CD14-positive monocyte (primary cell): ENCODE measurements at regions not wholly inside any gene's neighbourhood (a gene's known extent, or its start where the extent isn't known, plus 50 kb on each side); places are given as distances from the start of the nearest gene placed in this dataset.

Experiments used
- DNase-seq, 3 donors: peaks; one replicate each; pipeline ENCODE4 v3.0.0-alpha.2; 2011 to 2022
- H2AFZ ChIP-seq: 2 replicates; pipeline ENCODE4 v1.6.0; 2012; ENCODE audit warnings: mild to moderate bottlenecking, low read depth, low read length, inconsistent platforms; ENCODE audit not compliant: insufficient read depth, poor library complexity, severe bottlenecking
- H3K27ac ChIP-seq, 2 donors: 1 replicate in 1 of 2; 2 replicates in 1 of 2; pipeline ENCODE4 v1.5.1; 2012 to 2013; ENCODE audit warnings: low read length in 2 of 2, control low read depth in 1 of 2, inconsistent platforms in 1 of 2, low read depth in 1 of 2, mild to moderate bottlenecking in 1 of 2
- H3K27me3 ChIP-seq, 2 donors: one replicate each; pipeline versions ENCODE4 v1.6.0 to v1.6.1; 2011 to 2013; ENCODE audit warnings: low read length in 2 of 2; ENCODE audit not compliant: control insufficient read depth in 2 of 2, insufficient read depth in 2 of 2
- H3K36me3 ChIP-seq, 2 donors: replicated peaks in 1 of 2; 1 replicate in 1 of 2; 2 replicates in 1 of 2; pipeline versions ENCODE4 v1.5.1 to v1.6.1; 2012 to 2013; ENCODE audit warnings: low read length in 2 of 2, control low read depth in 1 of 2, inconsistent platforms in 1 of 2, mild to moderate bottlenecking in 1 of 2; ENCODE audit not compliant: insufficient read depth in 2 of 2, control insufficient read depth in 1 of 2
- H3K4me1 ChIP-seq, 2 donors: 1 replicate in 1 of 2; 2 replicates in 1 of 2; pipeline versions ENCODE4 v1.5.1 to v1.6.1; 2012 to 2013; ENCODE audit warnings: low read length in 2 of 2, control low read depth in 1 of 2, inconsistent platforms in 1 of 2, mild to moderate bottlenecking in 1 of 2, moderate library complexity in 1 of 2; ENCODE audit not compliant: insufficient read depth in 2 of 2, control insufficient read depth in 1 of 2
- H3K4me2 ChIP-seq: replicated peaks from 2 replicates; pipeline ENCODE3; 2012; ENCODE audit warnings: low read length, moderate library complexity, mild to moderate bottlenecking; ENCODE audit not compliant: poor library complexity, severe bottlenecking; ENCODE audit errors: extremely low read depth
- H3K4me3 ChIP-seq, 3 experiments: fragments of 200-600 bp in 1 of 3; sonication (generic) in 1 of 3; replicated peaks in 1 of 3; 1 replicate in 2 of 3; 2 replicates in 1 of 3; pipeline ENCODE4 v1.5.1; 2011 to 2013; ENCODE audit warnings: low read length in 3 of 3, mild to moderate bottlenecking in 3 of 3, control low read depth in 2 of 3, low read depth in 2 of 3, inconsistent platforms in 1 of 3, moderate library complexity in 1 of 3
- H3K79me2 ChIP-seq: 2 replicates; pipeline ENCODE4 v1.6.0; 2012; ENCODE audit warnings: mild to moderate bottlenecking, control low read depth, inconsistent platforms, low read length, moderate library complexity; ENCODE audit not compliant: insufficient read depth
- H3K9ac ChIP-seq: 2 replicates; pipeline ENCODE4 v1.6.0; 2017; ENCODE audit warnings: low read length, mild to moderate bottlenecking; ENCODE audit not compliant: insufficient read depth, poor library complexity, severe bottlenecking
- H3K9me3 ChIP-seq, 2 donors: replicated peaks in 1 of 2; 1 replicate in 1 of 2; 2 replicates in 1 of 2; pipeline versions ENCODE4 v1.5.1 to v1.6.1; 2012 to 2013; ENCODE audit warnings: low read length in 2 of 2, control low read depth in 1 of 2; ENCODE audit not compliant: control insufficient read depth in 1 of 2, insufficient read depth in 1 of 2
- H4K20me1 ChIP-seq: 2 replicates; pipeline ENCODE4 v1.6.0; 2012; ENCODE audit warnings: mild to moderate bottlenecking, low read length, control low read depth, moderate library complexity; ENCODE audit not compliant: insufficient read depth
- H3K27ac Mint-ChIP-seq, 7 donors: one replicate each; pipeline ENCODE4 v1.8.0; 2020; ENCODE audit warnings: mild to moderate bottlenecking in 7 of 7, mixed read lengths in 7 of 7, moderate library complexity in 6 of 7, inconsistent platforms in 2 of 7
- H3K27me3 Mint-ChIP-seq, 3 donors: one replicate each; pipeline ENCODE4 v1.8.0; 2021 to 2022; ENCODE audit warnings: low read depth in 3 of 3, mild to moderate bottlenecking in 3 of 3, mixed read lengths in 3 of 3, moderate library complexity in 3 of 3, inconsistent platforms in 1 of 3
- H3K36me3 Mint-ChIP-seq, 2 donors: one replicate each; pipeline ENCODE4 v1.8.0; 2020; ENCODE audit warnings: mixed read lengths in 2 of 2, inconsistent platforms in 1 of 2, mild to moderate bottlenecking in 1 of 2
- H3K4me1 Mint-ChIP-seq: one replicate; pipeline ENCODE4 v1.8.0; 2020; ENCODE audit warnings: mild to moderate bottlenecking, mixed read lengths
- H3K4me3 Mint-ChIP-seq, 2 donors: one replicate each; pipeline ENCODE4 v1.8.0; 2020; ENCODE audit warnings: mild to moderate bottlenecking in 2 of 2, mixed read lengths in 2 of 2, moderate library complexity in 1 of 2
- H3K9me3 Mint-ChIP-seq, 7 donors: one replicate each; pipeline ENCODE4 v1.8.0; 2020 to 2022; ENCODE audit warnings: mixed read lengths in 7 of 7, mild to moderate bottlenecking in 6 of 7, moderate library complexity in 6 of 7, inconsistent platforms in 2 of 7
- WGBS: methylation state at CpG from one replicate; pipeline ENCODE4 v1.1.5; 2013; ENCODE audit warnings: missing lambda C conversion rate; ENCODE audit not compliant: insufficient coverage; 5-methylcytosine and 5-hydroxymethylcytosine counted together
- intact Hi-C, 2 donors: fragments of 100-400 bp; cut with micrococcal nuclease; formaldehyde crosslinking; loops; one replicate each; pipeline versions ENCODE4 v1.15.0 to v1.15.1; 2023
- TF ChIP-seq, protein P1 (sequence below): fragments of 200-600 bp; IDR thresholded peaks from one replicate; pipeline ENCODE4 v1.8.0; 2022; ENCODE audit warnings: antibody characterized with exemption, mild to moderate bottlenecking

DNA sequence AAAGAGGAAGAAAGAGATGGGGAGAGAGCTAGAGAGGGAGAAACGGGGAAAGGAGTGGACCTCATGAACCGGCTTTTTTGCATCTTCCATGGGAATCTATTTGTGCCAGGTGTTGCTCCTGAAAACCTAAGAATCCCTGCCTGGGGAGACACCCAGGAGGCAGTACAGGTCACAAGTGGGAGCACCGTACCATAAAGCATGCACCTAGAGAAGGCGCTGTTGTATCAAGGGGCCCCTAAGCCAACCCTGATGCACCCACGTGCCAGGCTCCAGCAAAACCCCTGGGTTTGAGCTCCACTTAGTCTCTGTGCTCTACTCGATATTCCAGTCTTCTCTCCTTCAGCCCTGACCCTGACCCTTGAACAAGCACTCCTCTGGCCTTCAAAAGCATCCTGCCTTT lies 233.6 kb downstream of the RRAGC start:
- no peak overlapping the region for H3K4me3 ChIP-seq
- H3K27ac ChIP-seq, result no peak overlapping the region
- no peaks in the 10 kb centered on the region for H3K4me1 ChIP-seq
- intact Hi-C loops, result no loop called here
- H4K20me1 ChIP-seq, result no peaks in the 10 kb centered on the region
- Mint-ChIP-seq H3K27me3 (peaks cover 2 to 10% (median 2%) of the 10 kb centered on the region in 3 donors), H3K9me3 (peaks cover 0 to 8% (median 5%) of the 10 kb centered on the region in 7 donors), H3K27ac (no peak overlapping the region), H3K4me1 (no peaks in the 10 kb centered on the region), H3K4me3 (no peak overlapping the region), H3K36me3 (no peaks in the 10 kb centered on the region)
- no peak overlapping the region for H3K9ac ChIP-seq
- H3K36me3 ChIP-seq, result no peaks in the 10 kb centered on the region
- no peak overlapping the region for H2AFZ ChIP-seq
- H3K79me2 ChIP-seq, result no peaks in the 10 kb centered on the region
- H3K27me3 ChIP-seq, result peaks cover 0 to 2% of the 10 kb centered on the region in 2 donors
- DNase-seq, result no peak
- TF ChIP-seq, protein P1, sequence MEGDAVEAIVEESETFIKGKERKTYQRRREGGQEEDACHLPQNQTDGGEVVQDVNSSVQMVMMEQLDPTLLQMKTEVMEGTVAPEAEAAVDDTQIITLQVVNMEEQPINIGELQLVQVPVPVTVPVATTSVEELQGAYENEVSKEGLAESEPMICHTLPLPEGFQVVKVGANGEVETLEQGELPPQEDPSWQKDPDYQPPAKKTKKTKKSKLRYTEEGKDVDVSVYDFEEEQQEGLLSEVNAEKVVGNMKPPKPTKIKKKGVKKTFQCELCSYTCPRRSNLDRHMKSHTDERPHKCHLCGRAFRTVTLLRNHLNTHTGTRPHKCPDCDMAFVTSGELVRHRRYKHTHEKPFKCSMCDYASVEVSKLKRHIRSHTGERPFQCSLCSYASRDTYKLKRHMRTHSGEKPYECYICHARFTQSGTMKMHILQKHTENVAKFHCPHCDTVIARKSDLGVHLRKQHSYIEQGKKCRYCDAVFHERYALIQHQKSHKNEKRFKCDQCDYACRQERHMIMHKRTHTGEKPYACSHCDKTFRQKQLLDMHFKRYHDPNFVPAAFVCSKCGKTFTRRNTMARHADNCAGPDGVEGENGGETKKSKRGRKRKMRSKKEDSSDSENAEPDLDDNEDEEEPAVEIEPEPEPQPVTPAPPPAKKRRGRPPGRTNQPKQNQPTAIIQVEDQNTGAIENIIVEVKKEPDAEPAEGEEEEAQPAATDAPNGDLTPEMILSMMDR, result no peak
- 87% methylated on average over 5 of the region's 6 CpGs for WGBS
- H3K4me2 ChIP-seq, result no peak overlapping the region
- no peaks in the 10 kb centered on the region for H3K9me3 ChIP-seq

DNA sequence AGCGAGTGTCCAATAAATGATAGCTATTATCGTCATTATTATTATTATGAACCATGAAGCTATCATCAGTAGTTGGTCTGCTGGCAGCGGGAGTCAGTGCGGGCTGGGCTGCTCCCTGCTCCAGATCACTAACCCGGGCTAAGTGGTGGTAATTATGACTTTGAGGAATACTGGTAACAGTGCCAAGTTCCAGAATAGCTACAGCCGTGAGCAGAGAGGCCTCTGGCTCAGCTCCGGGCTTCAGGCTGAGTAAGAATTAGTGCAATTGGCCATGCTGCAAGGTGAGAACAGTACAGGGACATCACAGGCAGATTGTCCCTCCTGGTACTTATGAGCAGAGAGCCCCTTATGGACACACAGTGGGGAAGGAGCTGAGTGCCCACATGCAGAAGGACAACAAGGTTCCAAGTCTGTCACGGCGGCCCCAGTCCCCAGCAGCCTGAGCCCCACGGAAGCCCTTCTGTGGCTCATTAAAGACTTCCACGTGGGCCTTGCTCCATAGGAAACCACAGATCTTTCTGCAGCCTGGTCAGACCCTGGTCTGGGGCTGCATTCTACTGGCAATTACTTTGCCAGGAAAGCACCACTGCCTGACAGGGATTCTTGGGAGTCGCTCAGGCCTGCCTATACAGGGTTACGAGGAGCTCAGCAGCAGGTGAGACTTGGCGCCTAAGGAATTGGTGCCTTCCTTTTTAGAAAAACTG lies 235.1 kb downstream of the RRAGC start:
- no peak overlapping the region for H3K4me2 ChIP-seq
- H3K27me3 ChIP-seq, result peaks cover 0 to 2% of the 10 kb centered on the region in 2 donors
- H3K4me3 ChIP-seq, result no peak overlapping the region
- H4K20me1 ChIP-seq, result no peaks in the 10 kb centered on the region
- H3K4me1 ChIP-seq, result no peaks in the 10 kb centered on the region
- Mint-ChIP-seq H3K4me3 (no peak overlapping the region), H3K27me3 (peaks cover 2 to 9% (median 2%) of the 10 kb centered on the region in 3 donors), H3K36me3 (no peaks in the 10 kb centered on the region), H3K4me1 (no peaks in the 10 kb centered on the region), H3K9me3 (peaks cover 0 to 6% (median 0%) of the 10 kb centered on the region in 7 donors), H3K27ac (no peak overlapping the region)
- TF ChIP-seq, protein P1, result no peak
- H3K36me3 ChIP-seq, result no peaks in the 10 kb centered on the region
- H3K27ac ChIP-seq, result no peak overlapping the region
- no peaks in the 10 kb centered on the region for H3K79me2 ChIP-seq
- 86% methylated on average over 12 of the region's 14 CpGs for WGBS
- no peaks in the 10 kb centered on the region for H3K9me3 ChIP-seq
- no peak for DNase-seq
- intact Hi-C loops, result no loop called here
- H3K9ac ChIP-seq, result no peak overlapping the region
- H2AFZ ChIP-seq, result no peak overlapping the region
